NCI-H1092 (cell line): ENCODE measurements at regions not wholly inside any gene's neighbourhood (a gene's known extent, or its start where the extent isn't known, plus 50 kb on each side); places are given as distances from the start of the nearest gene placed in this dataset.

Experiments
- DNase-seq: peaks from one replicate; lab custom pipeline; 2025; lab: John Stamatoyannopoulos, UW

- no peak for DNase-seq
These were observed 569.8 kb upstream of the FZD8 start for GRCh38 chr10:36211856-36212255.

- DNase-seq, result no peak
These were observed 567.4 kb upstream of the FZD8 start for GRCh38 chr10:36209480-36209879.

- no peak for DNase-seq
These were observed 560.8 kb upstream of the FZD8 start for GRCh38 chr10:36202881-36203280.

- DNase-seq, result no peak
These were observed 558.5 kb upstream of the FZD8 start for GRCh38 chr10:36200577-36200976.

- DNase-seq, result no peak
These were observed 556.2 kb upstream of the FZD8 start for GRCh38 chr10:36198322-36198721.

- DNase-seq, result no peak
These were observed 553.3 kb upstream of the FZD8 start for GRCh38 chr10:36195364-36195763.

- DNase-seq, result no peak
These were observed 552.2 kb upstream of the FZD8 start for GRCh38 chr10:36194276-36194675.

- no peak for DNase-seq
These were observed 548.9 kb upstream of the FZD8 start for GRCh38 chr10:36191009-36191408.

GRCh38 chr10:36188461-36188860, 546.4 kb upstream of the FZD8 start:
- DNase-seq, result no peak

- no peak for DNase-seq
These were observed 546.0 kb upstream of the FZD8 start for GRCh38 chr10:36188080-36188453.

GRCh38 chr10:36187380-36188079, 545.4 kb upstream of the FZD8 start:
- DNase-seq, result no peak

- no peak for DNase-seq
These were observed 543.0 kb upstream of the FZD8 start for GRCh38 chr10:36185097-36185496.

- no peak for DNase-seq
These were observed 541.6 kb upstream of the FZD8 start for GRCh38 chr10:36183726-36184125.

GRCh38 chr10:36183056-36183455, 541.0 kb upstream of the FZD8 start:
- no peak for DNase-seq

GRCh38 chr10:36182606-36183005, 540.5 kb upstream of the FZD8 start:
- no peak for DNase-seq

- DNase-seq, result no peak
These were observed 540.1 kb upstream of the FZD8 start for GRCh38 chr10:36182179-36182566.

- no peak for DNase-seq
These were observed 539.5 kb upstream of the FZD8 start for GRCh38 chr10:36181426-36182178.

GRCh38 chr10:36178616-36179015, 536.5 kb upstream of the FZD8 start:
- no peak for DNase-seq

GRCh38 chr10:36177071-36177470, 535.0 kb upstream of the FZD8 start:
- no peak for DNase-seq

GRCh38 chr10:36175954-36176353, 533.9 kb upstream of the FZD8 start:
- DNase-seq, result no peak

GRCh38 chr10:36173364-36173763, 531.3 kb upstream of the FZD8 start:
- no peak for DNase-seq

- DNase-seq, result no peak
These were observed 530.2 kb upstream of the FZD8 start for GRCh38 chr10:36171953-36172940.

GRCh38 chr10:36171556-36171952, 529.5 kb upstream of the FZD8 start:
- no peak for DNase-seq
